Glutamatergic neuron (in vitro differentiated cells): ENCODE measurements at regions not wholly inside any gene's neighbourhood (a gene's known extent, or its start where the extent isn't known, plus 50 kb on each side); places are given as distances from the start of the nearest gene placed in this dataset.

Source experiments
- DNase-seq: peaks from one replicate; pipeline ENCODE4 v3.0.0; 2022
- H3K27ac Mint-ChIP-seq: one replicate; pipeline ENCODE4 v1.8.0; 2020; ENCODE audit warnings: mild to moderate bottlenecking, mixed read lengths, inconsistent platforms; ENCODE audit not compliant: unreplicated experiment
- H3K27me3 Mint-ChIP-seq: one replicate; pipeline ENCODE4 v1.8.0; 2020; ENCODE audit warnings: mild to moderate bottlenecking, moderate library complexity, mixed read lengths, inconsistent platforms; ENCODE audit not compliant: unreplicated experiment
- H3K36me3 Mint-ChIP-seq: one replicate; pipeline ENCODE4 v1.8.0; 2020; ENCODE audit warnings: mild to moderate bottlenecking, mixed read lengths, inconsistent platforms; ENCODE audit not compliant: unreplicated experiment
- H3K4me1 Mint-ChIP-seq: one replicate; pipeline ENCODE4 v1.8.0; 2020; ENCODE audit warnings: mild to moderate bottlenecking, low read depth, mixed read lengths, inconsistent platforms; ENCODE audit not compliant: unreplicated experiment
- H3K4me3 Mint-ChIP-seq: one replicate; pipeline ENCODE4 v1.8.0; 2020; ENCODE audit warnings: mild to moderate bottlenecking, mixed read lengths, inconsistent platforms; ENCODE audit not compliant: unreplicated experiment
- H3K9me3 Mint-ChIP-seq: one replicate; pipeline ENCODE4 v1.8.0; 2020; ENCODE audit warnings: mild to moderate bottlenecking, moderate library complexity, mixed read lengths, inconsistent platforms; ENCODE audit not compliant: unreplicated experiment
- TF ChIP-seq, protein P1 (sequence below): fragments of 200-600 bp; sonication (generic); IDR thresholded peaks from one replicate; pipeline ENCODE4 v1.5.0; 2021; ENCODE audit not compliant: partially characterized antibody, unreplicated experiment

DNA sequence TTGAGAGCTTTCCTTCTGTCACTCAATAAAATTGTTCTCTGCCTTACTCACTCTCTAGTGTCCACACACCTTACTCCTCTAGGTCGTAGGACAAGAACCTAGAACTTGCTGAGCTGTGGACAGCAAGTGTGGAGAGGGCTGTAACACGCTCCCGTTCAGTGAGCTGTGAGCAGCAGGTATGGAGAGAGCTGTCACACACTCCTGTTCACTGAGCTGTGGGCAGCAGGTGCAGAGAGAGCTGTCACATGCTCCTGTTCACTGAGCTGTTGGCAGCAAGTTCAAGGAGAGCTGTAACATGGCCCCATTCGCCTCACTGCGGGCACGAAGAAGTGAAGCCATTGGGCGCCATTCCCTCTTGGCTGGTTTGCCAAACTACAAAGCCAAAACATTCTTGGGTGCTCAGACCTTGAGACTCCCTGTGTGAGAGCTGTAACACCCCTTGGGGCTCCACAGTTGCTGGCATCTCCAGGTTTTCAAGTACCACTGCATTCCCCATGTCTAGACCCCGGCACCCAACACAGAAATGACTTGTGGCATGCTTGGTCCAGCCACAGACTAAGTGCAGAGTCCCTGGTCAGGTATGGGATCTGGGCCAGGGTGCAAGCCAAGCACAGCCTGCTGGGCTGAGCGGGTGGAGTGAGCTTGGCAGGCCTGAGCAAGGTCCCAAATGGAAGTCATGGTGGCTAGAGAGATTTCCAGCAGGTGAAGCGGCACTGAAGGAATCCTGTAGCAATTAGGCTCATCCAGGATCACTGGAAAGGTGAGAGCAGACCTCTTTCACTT lies 608.0 kb upstream of the CDH8 start:
- no peak for DNase-seq
- H3K36me3 Mint-ChIP-seq = peaks cover 20% of the 10 kb centered on the region
- no peaks in the 10 kb centered on the region for H3K4me1 Mint-ChIP-seq
- TF ChIP-seq, protein P1, sequence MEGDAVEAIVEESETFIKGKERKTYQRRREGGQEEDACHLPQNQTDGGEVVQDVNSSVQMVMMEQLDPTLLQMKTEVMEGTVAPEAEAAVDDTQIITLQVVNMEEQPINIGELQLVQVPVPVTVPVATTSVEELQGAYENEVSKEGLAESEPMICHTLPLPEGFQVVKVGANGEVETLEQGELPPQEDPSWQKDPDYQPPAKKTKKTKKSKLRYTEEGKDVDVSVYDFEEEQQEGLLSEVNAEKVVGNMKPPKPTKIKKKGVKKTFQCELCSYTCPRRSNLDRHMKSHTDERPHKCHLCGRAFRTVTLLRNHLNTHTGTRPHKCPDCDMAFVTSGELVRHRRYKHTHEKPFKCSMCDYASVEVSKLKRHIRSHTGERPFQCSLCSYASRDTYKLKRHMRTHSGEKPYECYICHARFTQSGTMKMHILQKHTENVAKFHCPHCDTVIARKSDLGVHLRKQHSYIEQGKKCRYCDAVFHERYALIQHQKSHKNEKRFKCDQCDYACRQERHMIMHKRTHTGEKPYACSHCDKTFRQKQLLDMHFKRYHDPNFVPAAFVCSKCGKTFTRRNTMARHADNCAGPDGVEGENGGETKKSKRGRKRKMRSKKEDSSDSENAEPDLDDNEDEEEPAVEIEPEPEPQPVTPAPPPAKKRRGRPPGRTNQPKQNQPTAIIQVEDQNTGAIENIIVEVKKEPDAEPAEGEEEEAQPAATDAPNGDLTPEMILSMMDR = no peak
- peaks cover 2% of the 10 kb centered on the region for H3K9me3 Mint-ChIP-seq
- peaks cover 3% of the 10 kb centered on the region for H3K27me3 Mint-ChIP-seq
- no peak overlapping the region for H3K27ac Mint-ChIP-seq
- no peak overlapping the region for H3K4me3 Mint-ChIP-seq

DNA sequence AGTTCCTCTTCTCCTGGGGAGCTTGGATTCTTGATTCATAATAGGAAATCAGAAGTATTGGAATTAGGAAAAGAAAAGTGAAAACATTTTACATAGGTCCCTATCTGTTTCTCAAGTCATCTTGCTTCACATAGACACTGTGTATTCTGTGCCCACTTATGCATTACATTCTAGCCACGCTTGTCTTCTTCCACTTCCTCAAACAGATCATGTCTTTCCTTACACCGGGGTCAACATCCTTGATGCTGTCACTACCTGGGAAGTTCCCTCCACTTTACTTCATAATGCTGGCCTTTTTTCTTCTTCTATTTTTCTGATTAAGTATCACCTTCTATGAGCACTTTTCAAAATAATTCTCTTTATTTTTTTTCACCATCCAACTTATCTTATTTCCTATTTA lies 606.4 kb upstream of the CDH8 start:
- H3K27me3 Mint-ChIP-seq = peaks cover 2% of the 10 kb centered on the region
- H3K4me1 Mint-ChIP-seq = no peaks in the 10 kb centered on the region
- H3K27ac Mint-ChIP-seq = no peak overlapping the region
- DNase-seq = no peak
- no peak overlapping the region for H3K4me3 Mint-ChIP-seq
- TF ChIP-seq, protein P1 = no peak
- H3K36me3 Mint-ChIP-seq = peaks cover 12% of the 10 kb centered on the region
- no peaks in the 10 kb centered on the region for H3K9me3 Mint-ChIP-seq

DNA sequence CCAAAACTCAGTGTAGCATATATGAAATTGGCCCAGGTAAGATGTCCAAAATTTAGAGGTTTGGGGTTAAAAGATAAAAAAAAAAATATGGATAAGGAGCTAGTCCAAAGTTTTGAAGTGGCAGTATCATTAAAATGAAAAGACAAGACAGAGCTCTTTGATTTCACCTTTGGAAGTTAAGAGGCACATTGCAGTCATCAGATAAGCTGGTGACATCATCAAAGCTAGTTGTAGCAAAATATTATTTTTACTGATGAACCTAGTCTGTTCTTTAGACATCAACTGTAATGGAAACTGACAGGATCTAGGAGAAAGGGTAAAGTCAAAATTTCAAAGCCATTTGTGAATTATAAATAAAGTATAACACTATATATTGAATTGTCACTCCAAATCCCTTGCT lies 603.7 kb upstream of the CDH8 start:
- Mint-ChIP-seq H3K27me3 (peaks cover 2% of the 10 kb centered on the region), H3K4me3 (no peak overlapping the region), H3K36me3 (peaks cover under 1% of the 10 kb centered on the region), H3K27ac (no peak overlapping the region), H3K4me1 (no peaks in the 10 kb centered on the region), H3K9me3 (no peaks in the 10 kb centered on the region)
- DNase-seq = no peak
- TF ChIP-seq, protein P1 = no peak

DNA sequence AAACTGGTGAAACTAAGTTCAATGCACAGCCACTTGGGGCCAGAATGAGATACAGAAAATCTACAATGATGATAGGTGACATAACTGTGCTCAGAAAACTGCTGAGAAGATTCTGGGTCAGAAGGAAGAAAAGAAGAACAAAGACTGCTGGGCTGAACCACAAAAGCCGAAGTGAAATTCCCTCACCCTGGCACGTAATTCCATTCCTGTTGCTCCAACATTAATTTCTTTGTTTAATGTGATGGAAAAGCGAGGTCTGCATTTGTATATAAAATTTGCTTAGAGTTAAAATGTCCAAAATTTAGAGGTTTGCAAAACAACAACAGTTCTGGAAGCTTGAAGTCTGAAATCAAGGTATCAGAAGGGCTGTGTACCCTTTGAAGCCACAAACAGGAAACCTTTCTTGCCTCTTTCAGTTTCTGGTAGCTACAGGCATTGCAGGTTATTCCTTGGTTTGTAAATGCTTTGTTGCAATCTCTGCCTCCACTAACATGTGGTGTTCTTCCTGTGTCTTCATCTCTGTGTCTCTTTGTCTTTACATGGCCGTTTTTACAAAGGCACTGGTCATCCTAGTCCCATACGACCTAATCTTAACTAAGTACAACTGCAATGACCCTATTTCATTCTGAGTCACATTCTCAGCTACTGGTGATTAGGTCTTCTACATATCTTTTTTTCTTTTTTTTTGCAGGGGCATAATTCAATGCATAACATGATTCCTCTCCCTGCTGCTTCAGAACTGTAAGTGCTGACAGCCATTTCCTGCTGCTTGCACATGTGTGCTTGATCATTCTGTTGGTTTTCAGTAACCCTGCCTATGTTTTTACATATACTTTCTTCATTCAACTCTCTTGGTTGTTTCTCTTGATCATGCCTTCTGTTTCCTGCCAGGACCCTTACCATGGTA lies 603.0 kb upstream of the CDH8 start:
- DNase-seq = no peak
- no peaks in the 10 kb centered on the region for H3K4me1 Mint-ChIP-seq
- no peak overlapping the region for H3K4me3 Mint-ChIP-seq
- no peaks in the 10 kb centered on the region for H3K9me3 Mint-ChIP-seq
- H3K27me3 Mint-ChIP-seq = peaks cover 2% of the 10 kb centered on the region
- TF ChIP-seq, protein P1 = no peak
- no peak overlapping the region for H3K27ac Mint-ChIP-seq
- H3K36me3 Mint-ChIP-seq = no peaks in the 10 kb centered on the region

DNA sequence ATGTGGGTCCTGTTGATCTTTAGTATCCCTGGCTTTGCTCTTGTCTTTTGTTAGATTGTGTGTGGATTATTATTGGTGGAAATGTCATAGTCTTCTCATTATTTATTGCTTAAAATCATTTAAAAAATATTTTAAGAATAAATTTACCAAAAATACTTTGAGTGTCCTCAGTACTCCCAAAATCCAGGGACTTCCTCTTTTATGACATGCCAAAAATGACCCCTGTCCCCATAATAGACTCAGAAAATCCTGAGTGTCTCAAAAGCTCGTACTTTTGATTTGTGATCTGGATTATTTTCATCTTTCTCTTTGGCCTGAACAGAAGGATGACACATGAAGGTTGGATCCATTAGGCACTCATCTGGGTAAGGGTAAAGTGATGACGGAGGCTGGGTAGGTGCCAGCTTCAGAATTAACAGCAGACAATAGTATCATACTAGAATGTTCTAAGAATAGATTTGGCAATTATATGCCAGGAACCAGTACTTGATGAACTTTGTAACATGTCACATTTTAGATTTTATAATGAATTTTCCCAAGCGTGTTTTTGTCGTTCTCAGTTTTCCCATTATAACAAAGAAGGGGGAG lies 602.2 kb upstream of the CDH8 start:
- no peaks in the 10 kb centered on the region for H3K9me3 Mint-ChIP-seq
- TF ChIP-seq, protein P1 = no peak
- H3K36me3 Mint-ChIP-seq = no peaks in the 10 kb centered on the region
- peaks cover 2% of the 10 kb centered on the region for H3K27me3 Mint-ChIP-seq
- H3K4me3 Mint-ChIP-seq = no peak overlapping the region
- no peaks in the 10 kb centered on the region for H3K4me1 Mint-ChIP-seq
- no peak overlapping the region for H3K27ac Mint-ChIP-seq
- no peak for DNase-seq
